ENCODE measurements at regions not wholly inside any gene's neighbourhood (a gene's known extent, or its start where the extent isn't known, plus 50 kb on each side); places are given as distances from the start of the nearest gene placed in this dataset.

GRCh38 chr4:123990310-123990870 lies 593.8 kb downstream of the SPRY1 start:
- no peak for DNase-seq (ENCODE audit: low spot score)

DNA sequence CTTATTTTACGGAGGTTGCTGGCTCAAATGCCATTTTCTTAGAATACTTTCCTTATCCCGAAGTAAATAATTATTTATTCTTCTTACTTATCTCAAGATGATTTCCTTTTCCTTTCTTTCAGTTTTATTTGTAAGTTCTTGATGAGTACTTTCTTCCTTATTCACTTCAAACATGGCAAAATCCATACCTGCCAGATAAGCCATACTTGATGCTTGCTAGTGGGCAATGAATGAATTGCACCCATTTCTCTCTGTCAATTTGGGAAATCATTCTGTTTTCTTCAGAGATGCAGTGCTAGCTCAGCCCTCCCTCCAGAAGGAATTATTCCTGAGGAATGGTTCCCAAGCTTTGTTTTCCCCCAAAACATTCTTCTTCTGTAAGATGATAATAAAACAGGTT lies 598.3 kb downstream of the SPRY1 start:
- no peak for DNase-seq (ENCODE audit: low spot score)

DNA sequence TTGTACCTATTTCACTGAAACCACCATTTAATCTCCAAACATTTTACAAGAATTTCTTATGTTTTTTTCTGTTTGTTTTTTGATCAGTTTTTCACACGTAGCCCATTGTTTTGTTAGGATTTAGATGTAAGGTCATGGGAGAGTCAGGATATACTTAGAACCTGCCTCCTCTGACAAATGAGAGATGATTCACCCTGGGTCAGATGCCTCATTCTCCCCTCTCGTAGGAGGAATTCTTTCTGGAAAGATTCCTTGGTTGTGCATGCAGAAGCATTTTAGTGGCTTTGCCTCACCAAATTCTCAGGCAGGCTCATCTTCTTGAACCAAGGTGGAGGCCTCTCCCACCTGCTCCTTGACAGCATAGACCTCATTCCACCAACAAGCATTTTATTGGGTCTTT lies 599.3 kb downstream of the SPRY1 start:
- DNase-seq (ENCODE audit: low spot score) = no peak

DNA sequence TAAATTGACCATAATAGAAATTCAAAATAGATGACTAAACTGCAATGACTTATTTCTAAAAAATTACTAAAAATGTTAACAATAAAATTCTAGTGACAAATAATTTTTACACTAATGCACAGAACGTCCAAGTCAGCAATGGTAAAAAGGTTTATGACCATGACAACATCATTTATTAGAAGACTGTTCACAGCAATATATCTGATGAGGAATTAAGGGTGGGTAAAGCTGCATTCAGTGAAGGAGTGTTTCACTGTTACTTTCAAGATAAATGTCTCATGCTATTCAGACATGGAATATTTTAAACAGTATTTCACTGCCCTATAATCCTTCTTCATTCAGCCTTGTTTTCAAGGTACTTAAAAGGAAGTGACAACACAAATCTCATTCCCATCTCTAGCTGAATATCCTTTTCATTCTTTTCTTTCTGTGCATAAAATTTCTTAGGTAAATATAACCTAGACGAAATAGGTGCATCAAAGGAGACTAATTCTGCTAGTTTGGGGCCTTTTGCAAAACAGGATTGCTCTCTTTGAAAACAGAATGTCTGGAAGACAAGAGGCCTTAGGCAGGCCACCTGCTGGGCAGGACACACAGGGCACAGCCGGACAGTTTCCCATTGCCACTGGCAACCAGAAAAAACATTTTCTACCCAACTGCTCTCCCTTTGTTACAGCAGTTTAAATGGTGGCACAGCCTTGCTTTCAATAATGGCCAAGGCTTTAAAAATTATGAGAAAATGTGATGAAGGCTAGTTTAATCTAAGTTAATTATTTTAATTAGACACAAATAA lies 600.3 kb downstream of the SPRY1 start:
- no peak for DNase-seq (ENCODE audit: low spot score)

DNA sequence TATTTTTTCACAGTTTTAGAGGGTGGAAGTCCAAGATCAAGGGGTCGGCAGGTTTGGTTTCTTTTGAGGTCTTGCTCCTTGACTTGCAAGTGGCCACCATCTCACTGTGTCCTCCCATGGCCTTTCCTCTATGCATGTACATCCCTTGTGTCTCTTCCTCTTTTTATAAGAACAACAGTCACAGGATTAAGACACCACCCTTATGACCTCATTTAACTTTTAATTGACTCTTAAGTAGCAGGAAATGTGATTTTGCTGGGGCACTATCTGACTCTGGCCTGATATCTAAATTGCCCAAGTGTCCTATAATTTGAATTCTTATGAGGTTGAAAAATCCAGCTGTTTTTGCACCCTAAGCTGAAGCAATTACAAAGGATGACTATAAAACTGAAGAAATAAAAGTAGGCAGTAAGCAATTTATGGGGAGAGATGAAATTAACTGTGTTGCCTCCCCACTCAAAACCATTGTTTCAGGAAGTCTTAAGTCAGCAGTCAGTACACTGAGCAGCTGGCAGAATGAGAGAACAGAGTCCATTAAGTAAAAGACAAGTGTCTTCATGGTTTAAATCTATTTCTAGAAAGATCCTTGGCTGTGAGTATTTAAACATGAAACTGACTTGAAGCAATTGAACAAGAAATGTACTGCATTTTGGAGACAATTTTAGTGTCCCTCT lies 601.3 kb downstream of the SPRY1 start:
- no peak for DNase-seq (ENCODE audit: low spot score)

DNA sequence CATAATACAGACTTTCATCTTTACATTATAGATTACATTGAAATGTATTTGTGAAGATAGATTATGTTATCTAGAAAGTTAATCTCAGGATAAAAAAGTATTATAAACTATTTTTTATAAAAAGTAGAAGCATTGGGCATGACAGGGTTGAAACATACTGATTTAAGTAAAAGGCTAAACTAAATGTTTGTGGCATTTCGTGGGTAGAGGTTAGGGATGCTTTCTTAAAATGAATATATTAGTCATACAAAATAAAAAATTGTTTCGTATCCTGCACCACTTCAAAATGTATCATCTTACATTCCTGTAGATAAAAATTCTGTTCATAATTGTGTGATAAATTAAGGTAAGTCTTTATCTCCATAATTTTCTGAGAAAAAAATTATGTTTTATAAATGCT lies 603.6 kb downstream of the SPRY1 start:
- DNase-seq (ENCODE audit: low spot score) = no peak

- no peak for DNase-seq (ENCODE audit: low spot score)
Measured at GRCh38 chr4:124015766-124016165, 619.2 kb downstream of the SPRY1 start.

DNA sequence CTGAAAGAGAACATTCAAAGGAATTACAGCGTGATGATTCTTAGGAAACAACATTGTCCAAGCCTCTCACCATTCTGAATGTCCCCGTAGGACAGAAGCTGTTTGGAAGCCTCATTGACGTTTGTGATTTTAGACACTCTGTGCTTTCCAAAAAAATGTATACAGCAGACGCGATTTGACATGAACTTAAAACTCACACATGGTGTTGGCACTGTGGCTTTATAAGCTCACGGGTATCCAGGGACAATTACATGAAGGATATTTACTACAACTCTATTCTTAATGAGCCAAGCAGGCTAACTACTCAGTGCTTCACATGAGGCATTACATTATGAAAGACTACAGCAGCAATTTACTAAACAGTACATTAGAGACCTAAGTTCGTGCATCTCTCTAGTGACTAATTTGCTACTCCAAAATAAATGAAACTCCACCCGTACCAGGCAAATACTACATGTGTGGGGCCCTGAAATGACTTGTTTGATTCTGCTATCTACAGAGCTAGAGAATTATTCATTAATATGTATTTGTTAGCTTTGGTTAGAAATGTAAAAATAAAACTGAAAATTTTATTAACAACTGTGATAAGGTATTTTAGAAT lies 620.7 kb downstream of the SPRY1 start:
- DNase-seq (ENCODE audit: low spot score) = no peak

DNA sequence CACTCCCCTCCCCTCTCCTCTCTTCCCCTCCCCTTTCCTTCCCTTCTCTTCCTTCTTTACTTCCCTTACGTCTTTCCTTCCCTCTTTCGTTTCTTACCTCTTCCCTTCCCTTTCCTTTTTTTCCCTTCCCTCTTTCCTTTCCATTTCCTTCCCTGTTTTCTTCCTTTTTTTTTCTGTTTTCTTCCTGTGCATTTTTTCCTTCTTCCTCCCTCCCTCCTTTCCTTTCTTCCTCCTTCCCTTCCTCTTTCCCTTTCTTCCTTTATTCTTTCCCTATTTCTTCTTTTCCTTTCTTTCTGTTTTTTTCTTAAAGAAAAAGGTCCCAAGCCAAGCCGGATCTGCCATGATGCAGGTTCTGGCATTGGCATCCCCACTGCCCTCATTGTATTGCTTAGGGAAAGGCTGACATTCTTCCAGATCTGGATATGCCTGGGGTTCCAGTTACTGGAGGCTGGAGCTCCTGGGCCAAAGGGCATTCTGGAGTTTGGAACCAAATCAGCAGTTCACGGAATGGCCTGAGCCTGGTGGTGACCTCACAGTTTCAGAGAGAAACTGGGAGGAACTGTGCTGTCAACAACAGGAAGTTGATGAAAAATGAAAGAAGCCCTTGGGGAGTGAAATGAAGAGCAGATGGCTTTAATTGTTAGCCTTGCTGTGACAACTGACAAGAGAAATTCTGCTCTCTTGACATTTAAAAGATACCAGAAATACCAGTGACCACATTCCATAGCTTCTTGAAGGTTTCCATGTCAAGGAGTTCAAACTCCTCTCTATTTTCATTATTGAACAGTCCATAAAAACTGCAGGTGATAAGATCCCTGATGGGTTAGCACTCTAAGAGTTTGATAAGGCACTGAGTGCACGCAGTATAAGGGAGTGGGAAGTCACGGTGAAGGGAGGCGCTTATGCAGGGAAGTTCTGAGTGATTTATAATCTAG lies 622.1 kb downstream of the SPRY1 start:
- DNase-seq (ENCODE audit: low spot score) = no peak

DNA sequence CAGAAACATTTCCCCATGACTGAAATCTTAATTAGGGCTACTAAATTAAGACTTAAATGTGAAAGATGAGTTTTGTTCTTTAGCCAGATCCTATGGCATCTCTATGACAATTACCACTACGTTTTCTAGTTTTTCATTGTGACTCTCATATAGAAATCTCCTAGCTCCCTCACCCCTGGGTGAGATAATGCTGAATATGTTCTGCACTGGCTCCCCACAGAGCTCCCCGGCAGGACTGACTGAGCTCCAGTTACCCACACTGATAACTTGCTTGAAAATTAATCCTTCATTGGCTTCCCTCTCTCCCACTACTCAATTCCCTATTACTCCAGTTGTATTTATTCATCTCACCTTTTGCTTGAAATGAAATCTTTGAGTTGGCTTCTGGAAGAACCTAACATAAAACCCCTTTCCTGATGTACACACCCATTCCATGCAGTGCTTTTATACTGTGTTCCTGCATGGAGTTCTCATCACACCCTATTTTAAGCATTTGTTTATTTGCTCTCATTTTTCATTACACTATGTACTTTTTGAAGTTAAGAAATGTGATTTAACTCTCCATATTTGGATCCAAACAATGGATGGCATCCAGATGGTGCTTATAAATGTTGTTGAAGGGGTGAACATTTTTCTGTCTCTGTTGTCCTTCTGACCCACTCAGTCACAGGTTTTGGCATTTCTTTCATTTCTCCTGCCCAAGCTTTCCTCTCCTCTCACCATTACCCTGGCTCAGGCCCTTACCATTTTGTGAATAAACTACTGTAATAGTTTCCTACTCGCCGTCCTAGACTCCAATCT lies 623.4 kb downstream of the SPRY1 start:
- DNase-seq (ENCODE audit: low spot score) = no peak

GRCh38 chr4:124025000-124025399 lies 628.4 kb downstream of the SPRY1 start:
- DNase-seq (ENCODE audit: low spot score) = no peak

- DNase-seq (ENCODE audit: low spot score) = no peak
Measured at GRCh38 chr4:124025428-124025827, 628.8 kb downstream of the SPRY1 start.

DNA sequence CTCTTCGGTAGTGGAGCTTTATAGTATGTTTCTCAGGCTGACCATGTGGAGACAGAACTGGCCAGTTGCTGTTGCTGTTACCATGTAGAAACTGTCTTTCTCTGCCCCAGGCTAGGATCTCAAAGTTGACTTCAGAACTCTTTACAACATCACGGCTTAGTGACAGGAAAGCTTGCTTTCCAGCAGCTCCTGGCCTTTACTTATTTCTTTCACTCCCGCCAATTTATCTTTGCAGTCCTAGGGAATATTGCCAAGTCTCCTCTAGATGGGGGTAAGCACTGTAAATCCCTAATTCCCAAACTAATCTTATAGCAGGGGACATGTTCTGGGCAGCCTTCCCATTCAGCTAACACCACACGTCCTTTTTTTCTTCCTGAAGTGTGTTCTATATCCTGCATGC lies 631.6 kb downstream of the SPRY1 start:
- DNase-seq (ENCODE audit: low spot score) = no peak

DNA sequence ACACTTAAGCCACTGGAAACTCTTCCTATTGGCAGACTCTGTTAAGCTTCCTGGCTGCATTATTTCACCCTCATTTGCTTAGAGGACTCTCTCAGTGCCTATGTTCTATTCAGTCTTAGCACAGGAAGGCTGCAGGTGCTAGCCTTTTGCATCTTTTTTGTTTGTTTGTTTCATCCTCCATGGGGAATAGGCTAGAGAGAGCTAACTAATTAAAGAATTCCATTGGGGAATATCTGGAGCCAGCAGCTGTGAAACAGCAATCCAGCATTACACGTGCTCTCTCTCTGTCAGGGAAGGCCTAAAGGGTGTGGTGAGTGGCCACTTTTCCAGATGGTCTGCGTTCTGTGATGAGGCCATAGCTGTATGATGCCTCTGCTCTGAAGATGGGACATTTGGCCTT lies 633.6 kb downstream of the SPRY1 start:
- no peak for DNase-seq (ENCODE audit: low spot score)

DNA sequence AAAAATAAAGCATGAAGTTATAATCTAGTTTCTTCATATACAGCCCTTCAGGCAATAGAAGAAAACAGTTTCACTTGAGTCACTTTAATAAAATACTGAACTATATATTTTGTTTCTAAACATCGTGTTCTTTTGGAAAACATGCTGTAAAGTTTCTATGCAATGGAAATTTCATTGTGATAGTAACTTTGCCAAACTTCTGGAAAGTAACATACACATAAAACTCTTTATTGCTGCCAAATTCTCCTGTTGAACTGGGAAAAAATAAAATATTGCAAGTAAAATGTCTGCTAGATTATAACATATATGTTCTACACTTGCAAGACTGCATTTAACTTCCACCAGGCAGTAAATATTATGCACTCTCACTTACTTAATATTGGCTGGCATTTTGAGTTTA lies 635.4 kb downstream of the SPRY1 start:
- DNase-seq (ENCODE audit: low spot score) = no peak

- no peak for DNase-seq (ENCODE audit: low spot score)
Measured at GRCh38 chr4:124035364-124036041, 638.9 kb downstream of the SPRY1 start.

GRCh38 chr4:124037236-124037635 lies 640.6 kb downstream of the SPRY1 start:
- no peak for DNase-seq (ENCODE audit: low spot score)

DNA sequence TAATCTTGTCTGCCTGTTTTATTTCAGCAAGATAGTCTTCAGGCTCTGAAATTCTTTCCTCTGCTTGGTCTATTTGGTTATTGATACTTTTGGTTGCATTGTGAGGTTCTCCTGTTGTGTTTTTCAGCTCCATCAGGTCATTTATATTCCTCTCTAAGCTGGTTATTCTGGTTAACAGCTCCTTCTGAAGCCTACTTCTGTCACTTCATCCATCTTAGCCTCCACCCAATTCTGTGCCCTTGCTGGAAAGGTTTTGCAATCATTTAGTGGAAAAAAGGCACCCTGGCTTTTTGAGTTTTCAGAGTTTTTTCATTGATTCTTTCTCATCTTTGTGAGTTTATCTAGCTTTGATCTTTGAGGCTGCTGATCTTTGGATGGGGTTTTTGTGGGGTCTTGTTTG lies 647.7 kb downstream of the SPRY1 start:
- no peak for DNase-seq (ENCODE audit: low spot score)

- DNase-seq (ENCODE audit: low spot score) = no peak
Measured at GRCh38 chr4:124044867-124045266, 648.3 kb downstream of the SPRY1 start.

- DNase-seq (ENCODE audit: low spot score) = no peak
Measured at GRCh38 chr4:124046190-124046589, 649.6 kb downstream of the SPRY1 start.

Measured in HuH-7.5 (cell line).